Brain microvascular endothelial cell (primary cell): ENCODE measurements at regions not wholly inside any gene's neighbourhood (a gene's known extent, or its start where the extent isn't known, plus 50 kb on each side); places are given as distances from the start of the nearest gene placed in this dataset.

Source experiments
- DNase-seq: peaks from one replicate; pipeline ENCODE4 v3.0.0-alpha.2; 2020
- H3K27ac ChIP-seq: fragments of 250-450 bp; sonication (Bioruptor Pico); 2 replicates; pipeline ENCODE4 v1.5.1; 2020; ENCODE audit warnings: mild to moderate bottlenecking, moderate library complexity
- H3K27me3 ChIP-seq: fragments of 250-450 bp; sonication (Bioruptor Pico); replicated peaks from 2 replicates; pipeline ENCODE4 v1.5.1; 2020; ENCODE audit warnings: mild to moderate bottlenecking
- H3K36me3 ChIP-seq: fragments of 250-450 bp; sonication (Bioruptor Pico); replicated peaks from 2 replicates; pipeline ENCODE4 v1.5.1; 2020; ENCODE audit warnings: mild to moderate bottlenecking
- H3K4me3 ChIP-seq: 2 replicates; pipeline ENCODE4 v1.5.1; 2011; ENCODE audit warnings: low read depth, mild to moderate bottlenecking, control low read depth, low read length, moderate library complexity
- in situ Hi-C: cut with HindIII; loops from 2 replicates; pipeline ENCODE4 v1.10.0; 2017; ENCODE audit warnings: low sequenced_read_pairs, low pct_ligation_motif_present
- TF ChIP-seq, protein P1 (sequence below): IDR thresholded peaks from 2 replicates; pipeline ENCODE4 v1.5.1; 2011; ENCODE audit warnings: low read depth, mild to moderate bottlenecking, moderate library complexity, low read length, control low read depth, inconsistent platforms; ENCODE audit errors: missing control alignments

DNA sequence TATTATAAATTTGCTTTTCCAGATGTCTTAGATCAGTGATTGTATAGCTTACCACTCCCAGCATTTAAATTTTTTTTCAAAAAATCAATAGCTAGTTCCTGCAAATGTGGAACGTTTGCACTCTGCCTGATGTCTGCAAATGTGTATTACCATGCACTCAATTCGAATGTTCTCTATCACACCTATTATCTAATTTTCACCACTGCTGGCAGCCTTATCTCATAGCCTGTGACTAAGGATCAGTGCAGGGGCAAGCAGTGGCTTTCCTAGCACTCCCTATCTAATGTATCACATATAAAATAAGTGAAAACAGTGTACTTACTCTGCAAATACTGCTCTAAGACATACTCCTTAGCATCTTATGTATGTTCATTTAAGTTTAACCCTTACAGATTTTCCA is 196.3 kb upstream of the PLSCR5 start:
- DNase-seq = peak; percentile 34
- no peaks in the 10 kb centered on the region for H3K36me3 ChIP-seq
- no peak overlapping the region for H3K27ac ChIP-seq
- no peak overlapping the region for H3K4me3 ChIP-seq
- TF ChIP-seq, protein P1, sequence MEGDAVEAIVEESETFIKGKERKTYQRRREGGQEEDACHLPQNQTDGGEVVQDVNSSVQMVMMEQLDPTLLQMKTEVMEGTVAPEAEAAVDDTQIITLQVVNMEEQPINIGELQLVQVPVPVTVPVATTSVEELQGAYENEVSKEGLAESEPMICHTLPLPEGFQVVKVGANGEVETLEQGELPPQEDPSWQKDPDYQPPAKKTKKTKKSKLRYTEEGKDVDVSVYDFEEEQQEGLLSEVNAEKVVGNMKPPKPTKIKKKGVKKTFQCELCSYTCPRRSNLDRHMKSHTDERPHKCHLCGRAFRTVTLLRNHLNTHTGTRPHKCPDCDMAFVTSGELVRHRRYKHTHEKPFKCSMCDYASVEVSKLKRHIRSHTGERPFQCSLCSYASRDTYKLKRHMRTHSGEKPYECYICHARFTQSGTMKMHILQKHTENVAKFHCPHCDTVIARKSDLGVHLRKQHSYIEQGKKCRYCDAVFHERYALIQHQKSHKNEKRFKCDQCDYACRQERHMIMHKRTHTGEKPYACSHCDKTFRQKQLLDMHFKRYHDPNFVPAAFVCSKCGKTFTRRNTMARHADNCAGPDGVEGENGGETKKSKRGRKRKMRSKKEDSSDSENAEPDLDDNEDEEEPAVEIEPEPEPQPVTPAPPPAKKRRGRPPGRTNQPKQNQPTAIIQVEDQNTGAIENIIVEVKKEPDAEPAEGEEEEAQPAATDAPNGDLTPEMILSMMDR = no peak
- H3K27me3 ChIP-seq = no peaks in the 10 kb centered on the region
- in situ Hi-C loops = no loop called here

DNA sequence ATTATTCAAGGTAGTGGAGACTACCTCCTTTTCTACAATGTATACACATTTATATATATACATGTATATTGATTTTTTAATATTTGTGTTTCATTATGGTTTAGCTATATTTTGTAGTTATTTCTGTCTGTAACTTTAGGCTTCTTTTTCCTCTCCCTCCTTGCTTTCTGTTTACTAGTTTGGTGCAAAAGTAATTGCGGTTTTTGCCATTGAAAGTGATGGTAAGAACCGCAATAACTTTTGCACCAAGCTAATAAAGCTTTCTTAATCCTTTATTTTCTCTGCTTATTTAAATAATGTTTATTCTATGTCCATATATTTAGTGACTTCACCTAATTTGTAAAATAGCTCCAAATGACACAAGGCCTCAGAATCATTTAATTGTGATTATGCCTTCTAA is 195.3 kb upstream of the PLSCR5 start:
- TF ChIP-seq, protein P1 = no peak
- no peak overlapping the region for H3K27ac ChIP-seq
- H3K36me3 ChIP-seq = no peaks in the 10 kb centered on the region
- in situ Hi-C loops = no loop called here
- no peak for DNase-seq
- H3K4me3 ChIP-seq = no peak overlapping the region
- no peaks in the 10 kb centered on the region for H3K27me3 ChIP-seq

DNA sequence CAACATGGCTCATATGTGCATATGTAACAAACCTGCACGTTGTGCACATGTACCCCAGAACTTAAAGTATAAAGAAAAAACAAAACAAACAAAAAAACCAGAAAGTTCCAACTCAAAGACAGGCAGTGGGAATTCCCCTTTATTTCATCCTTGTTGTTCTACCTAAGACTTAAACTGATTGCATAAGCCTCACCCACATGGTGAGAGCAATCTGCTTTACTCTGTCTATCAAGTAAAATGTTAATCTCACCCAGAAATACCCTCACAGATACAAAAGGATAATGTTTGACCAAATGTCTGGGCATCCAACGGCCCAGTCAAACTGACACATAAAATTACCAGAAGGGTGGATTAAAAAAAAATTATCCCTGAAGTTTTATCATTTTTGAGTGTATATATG is 190.9 kb upstream of the PLSCR5 start:
- in situ Hi-C loops = no loop called here

GRCh38 chr3:146783446-146783845 is 178.3 kb upstream of the PLSCR5 start:
- no peak for DNase-seq
- Histone ChIP-seq H3K27me3 (no peaks in the 10 kb centered on the region), H3K27ac (no peak overlapping the region), H3K4me3 (no peak overlapping the region), H3K36me3 (no peaks in the 10 kb centered on the region)
- in situ Hi-C loops = no loop called here
- TF ChIP-seq, protein P1 = no peak

More for the DNA sequence above, 190.9 kb upstream of the PLSCR5 start:
- no peaks in the 10 kb centered on the region for H3K36me3 ChIP-seq
- H3K4me3 ChIP-seq = no peak overlapping the region
- TF ChIP-seq, protein P1 = no peak
- no peak overlapping the region for H3K27ac ChIP-seq
- H3K27me3 ChIP-seq = no peaks in the 10 kb centered on the region
- DNase-seq = no peak

- Histone ChIP-seq H3K36me3 (no peaks in the 10 kb centered on the region), H3K4me3 (no peak overlapping the region), H3K27me3 (no peaks in the 10 kb centered on the region), H3K27ac (no peak overlapping the region)
- in situ Hi-C loops = no loop called here
- TF ChIP-seq, protein P1 = no peak
- no peak for DNase-seq
These were observed 176.5 kb upstream of the PLSCR5 start for GRCh38 chr3:146781606-146782005.

GRCh38 chr3:146781059-146781458 is 175.9 kb upstream of the PLSCR5 start:
- Histone ChIP-seq H3K36me3 (no peaks in the 10 kb centered on the region), H3K4me3 (no peak overlapping the region), H3K27me3 (no peaks in the 10 kb centered on the region), H3K27ac (peak overlapping the region; percentile 11)
- in situ Hi-C loops = no loop called here
- TF ChIP-seq, protein P1 = no peak
- no peak for DNase-seq
